HUES48 (cell line): ENCODE measurements at regions not wholly inside any gene's neighbourhood (a gene's known extent, or its start where the extent isn't known, plus 50 kb on each side); places are given as distances from the start of the nearest gene placed in this dataset.

Experiments used
- H3K27ac ChIP-seq: one replicate; pipeline ENCODE4 v1.7.0; 2013; ENCODE audit warnings: low read depth, low read length, inconsistent platforms
- H3K27me3 ChIP-seq: 2 replicates; pipeline ENCODE4 v1.6.1; 2013; ENCODE audit warnings: mild to moderate bottlenecking, low read length; ENCODE audit not compliant: control insufficient read depth, insufficient read depth
- H3K36me3 ChIP-seq: 2 replicates; pipeline ENCODE4 v1.6.1; 2013; ENCODE audit warnings: low read length; ENCODE audit not compliant: control insufficient read depth, insufficient read depth
- H3K4me1 ChIP-seq: 2 replicates; pipeline ENCODE4 v1.6.1; 2013; ENCODE audit warnings: mild to moderate bottlenecking, low read length; ENCODE audit not compliant: control insufficient read depth, insufficient read depth
- H3K4me3 ChIP-seq: 2 replicates; pipeline ENCODE4 v1.5.1; 2013; ENCODE audit warnings: mild to moderate bottlenecking, low read depth, low read length
- H3K9ac ChIP-seq: 2 replicates; pipeline ENCODE4 v1.6.1; 2013; ENCODE audit warnings: mild to moderate bottlenecking, low read depth, low read length, moderate library complexity
- H3K9me3 ChIP-seq: 2 replicates; pipeline ENCODE4 v1.6.1; 2013; ENCODE audit warnings: low read length; ENCODE audit not compliant: control insufficient read depth, insufficient read depth

DNA sequence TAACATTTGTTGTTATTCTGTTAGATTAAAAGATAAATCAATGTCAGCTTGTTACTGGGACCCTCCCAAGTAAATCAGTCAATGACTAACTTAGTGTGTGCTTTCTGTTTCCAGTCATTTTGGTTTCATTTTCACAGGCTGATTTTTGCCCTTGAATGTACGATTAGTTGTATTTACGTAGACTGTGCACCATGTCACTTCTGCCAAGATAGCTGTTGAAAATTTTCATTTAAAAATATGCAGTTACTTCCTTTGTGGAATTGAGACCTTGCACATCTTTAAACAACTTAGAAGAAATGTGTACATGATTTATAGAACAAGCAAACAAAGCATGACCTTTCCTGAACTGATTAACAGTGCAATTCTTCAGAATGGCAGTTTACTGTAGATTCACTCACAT, 944.8 kb upstream of the CITED2 start:
- no peak overlapping the region for H3K27ac ChIP-seq
- H3K4me1 ChIP-seq = peaks cover 9% of the 10 kb centered on the region
- no peak overlapping the region for H3K9ac ChIP-seq
- no peaks in the 10 kb centered on the region for H3K27me3 ChIP-seq
- H3K36me3 ChIP-seq = no peaks in the 10 kb centered on the region
- no peaks in the 10 kb centered on the region for H3K9me3 ChIP-seq
- no peak overlapping the region for H3K4me3 ChIP-seq

DNA sequence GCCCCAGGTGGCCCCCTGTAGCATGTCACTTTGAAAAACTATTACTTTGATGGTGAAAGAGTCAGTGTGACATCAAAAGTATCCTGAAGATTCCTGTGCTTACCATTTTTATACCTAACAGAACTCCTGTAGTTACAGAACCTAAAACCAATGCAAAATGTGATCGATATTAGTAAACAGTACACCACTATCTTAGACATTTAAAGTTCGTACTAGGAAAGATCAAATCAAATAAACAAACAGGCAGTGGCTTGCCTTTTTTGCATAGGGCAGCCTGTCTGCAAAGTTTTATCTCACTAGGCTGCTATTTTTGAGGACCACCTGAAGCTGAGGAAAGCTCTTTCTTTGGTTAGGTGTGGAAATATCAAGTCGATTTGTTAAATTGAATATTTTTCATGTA, 944.0 kb upstream of the CITED2 start:
- Histone ChIP-seq H3K36me3 (no peaks in the 10 kb centered on the region), H3K9me3 (no peaks in the 10 kb centered on the region), H3K9ac (no peak overlapping the region), H3K27ac (no peak overlapping the region), H3K4me3 (no peak overlapping the region), H3K27me3 (no peaks in the 10 kb centered on the region), H3K4me1 (peaks cover 9% of the 10 kb centered on the region)

DNA sequence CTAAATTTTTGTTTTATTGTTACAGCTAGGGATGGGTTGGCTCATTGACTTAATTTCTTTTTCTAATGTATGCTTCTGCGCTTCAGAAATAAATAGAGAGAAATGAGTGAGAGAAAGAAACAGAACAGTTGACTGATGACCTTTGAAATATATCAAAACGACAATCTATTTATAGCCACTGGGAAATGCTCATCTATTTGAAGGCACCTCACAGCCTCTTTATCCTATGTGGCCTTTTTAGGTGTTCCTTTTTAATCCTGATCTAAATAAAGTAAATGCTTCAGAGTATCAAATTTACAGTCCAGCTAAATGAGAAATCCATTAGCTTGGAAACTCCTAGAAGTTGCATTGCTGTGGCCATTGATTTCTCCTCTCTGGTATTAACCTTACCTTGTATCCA, 943.5 kb upstream of the CITED2 start:
- no peaks in the 10 kb centered on the region for H3K36me3 ChIP-seq
- H3K4me3 ChIP-seq = no peak overlapping the region
- peaks cover 4% of the 10 kb centered on the region; the same call in 1 of the 2 replicates for H3K9me3 ChIP-seq
- no peak overlapping the region for H3K27ac ChIP-seq
- H3K4me1 ChIP-seq = peaks cover 9% of the 10 kb centered on the region
- H3K27me3 ChIP-seq = no peaks in the 10 kb centered on the region
- H3K9ac ChIP-seq = no peak overlapping the region

DNA sequence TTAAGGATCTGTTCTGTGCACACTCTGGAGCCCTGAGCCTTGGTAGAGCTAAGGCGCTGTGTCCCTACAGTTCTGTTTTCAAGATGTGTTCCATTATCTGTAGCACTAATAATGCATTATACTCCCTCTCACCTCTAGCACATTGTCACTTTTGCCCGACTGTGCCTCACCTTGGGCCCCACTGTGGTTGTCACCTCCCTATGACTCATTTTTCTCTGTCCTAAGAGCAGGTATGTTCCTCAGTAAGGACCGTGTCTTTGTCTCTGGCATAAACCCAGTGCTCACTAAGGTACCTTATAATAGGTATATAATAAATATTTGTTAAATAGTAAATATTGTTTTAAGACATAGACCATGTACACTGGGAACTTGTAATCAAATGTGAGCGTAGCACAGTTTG, 942.5 kb upstream of the CITED2 start:
- Histone ChIP-seq H3K27me3 (no peaks in the 10 kb centered on the region), H3K4me1 (peaks cover 9% of the 10 kb centered on the region), H3K27ac (no peak overlapping the region), H3K36me3 (no peaks in the 10 kb centered on the region), H3K9ac (no peak overlapping the region), H3K4me3 (no peak overlapping the region), H3K9me3 (peaks cover 5% of the 10 kb centered on the region; the same call in 1 of the 2 replicates)

DNA sequence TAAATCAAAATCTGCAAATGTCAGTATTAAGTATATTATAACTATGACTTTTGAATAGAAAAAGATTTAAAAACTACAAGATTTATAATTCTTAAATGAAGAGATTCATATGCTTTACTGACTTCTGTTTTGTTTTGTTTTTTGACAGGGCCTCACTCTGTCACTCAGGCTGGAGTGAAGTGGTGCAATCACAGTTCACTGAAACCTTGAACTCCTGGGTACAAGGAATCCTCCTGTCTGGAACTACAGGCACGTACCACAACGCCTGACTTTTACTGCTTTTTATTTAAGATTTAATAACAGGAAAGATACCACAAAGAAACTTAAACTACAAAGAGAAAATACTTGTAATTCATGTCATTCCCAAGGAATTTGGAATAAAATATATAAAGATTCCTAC, 940.2 kb upstream of the CITED2 start:
- no peak overlapping the region for H3K9ac ChIP-seq
- H3K36me3 ChIP-seq = no peaks in the 10 kb centered on the region

DNA sequence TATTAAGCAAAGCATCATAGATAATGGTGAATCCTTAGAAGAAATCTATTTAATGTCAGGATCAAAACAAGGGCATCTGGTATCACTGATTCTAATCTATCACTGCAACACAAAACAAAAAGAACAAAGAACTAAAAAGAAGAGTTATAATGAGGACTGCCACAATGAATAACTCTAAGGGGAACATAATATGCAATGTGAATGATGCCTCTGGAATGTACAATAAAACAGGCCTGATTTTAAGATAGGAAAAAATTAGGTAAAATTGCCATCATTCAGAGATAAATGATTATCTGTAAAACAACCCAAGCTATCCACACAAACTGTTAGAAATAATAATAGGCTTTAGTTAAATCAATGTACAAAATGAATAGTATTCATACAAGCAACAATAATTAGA, 936.7 kb upstream of the CITED2 start:
- H3K9me3 ChIP-seq = peaks cover 5% of the 10 kb centered on the region; the same call in 1 of the 2 replicates
- H3K4me3 ChIP-seq = no peak overlapping the region
- no peak overlapping the region for H3K27ac ChIP-seq
- H3K27me3 ChIP-seq = no peaks in the 10 kb centered on the region
- no peaks in the 10 kb centered on the region for H3K36me3 ChIP-seq
- no peak overlapping the region for H3K9ac ChIP-seq
- H3K4me1 ChIP-seq = no peaks in the 10 kb centered on the region

More for the DNA sequence above, 940.2 kb upstream of the CITED2 start:
- Histone ChIP-seq H3K9me3 (peaks cover 5% of the 10 kb centered on the region; the same call in 1 of the 2 replicates), H3K27ac (no peak overlapping the region), H3K4me3 (no peak overlapping the region), H3K27me3 (no peaks in the 10 kb centered on the region), H3K4me1 (no peaks in the 10 kb centered on the region)

DNA sequence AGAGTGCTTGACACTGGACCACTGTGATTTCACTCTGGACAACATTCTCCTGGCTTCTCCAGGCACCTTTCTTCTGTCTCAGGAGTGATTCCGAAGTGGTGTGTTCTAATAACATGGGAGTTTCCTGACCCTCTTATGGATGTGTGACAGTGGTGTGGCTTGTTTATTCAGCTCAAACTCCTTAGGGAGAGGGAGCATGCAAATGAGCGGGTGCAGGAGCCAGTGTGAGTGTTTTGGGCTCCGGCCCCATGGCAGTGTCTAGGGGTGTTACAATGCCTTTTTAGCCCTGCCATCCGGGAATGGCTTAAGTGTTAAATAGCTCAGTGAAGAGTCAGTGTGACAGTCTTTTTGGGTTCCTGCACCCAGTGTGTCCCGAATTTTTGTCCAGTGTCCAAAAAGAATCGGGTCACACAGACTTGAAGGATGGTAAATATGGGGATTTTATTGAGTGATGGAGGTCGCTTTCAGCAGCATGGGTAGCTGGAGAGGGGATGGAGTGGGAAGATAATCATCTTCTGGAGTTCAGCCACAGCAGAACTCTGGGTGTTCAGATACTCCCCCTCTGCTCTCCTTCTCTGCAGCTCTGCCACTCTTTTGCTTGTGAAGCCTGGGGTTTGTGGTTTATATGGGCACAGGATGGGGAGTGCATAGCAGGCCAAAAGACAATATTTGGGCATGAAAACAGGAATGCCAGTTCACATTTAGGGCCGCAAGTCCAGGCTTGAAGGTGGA, 928.9 kb upstream of the CITED2 start:
- Histone ChIP-seq H3K9me3 (no peaks in the 10 kb centered on the region), H3K9ac (no peak overlapping the region), H3K27ac (no peak overlapping the region), H3K27me3 (no peaks in the 10 kb centered on the region), H3K4me1 (no peaks in the 10 kb centered on the region), H3K4me3 (no peak overlapping the region), H3K36me3 (no peaks in the 10 kb centered on the region)

DNA sequence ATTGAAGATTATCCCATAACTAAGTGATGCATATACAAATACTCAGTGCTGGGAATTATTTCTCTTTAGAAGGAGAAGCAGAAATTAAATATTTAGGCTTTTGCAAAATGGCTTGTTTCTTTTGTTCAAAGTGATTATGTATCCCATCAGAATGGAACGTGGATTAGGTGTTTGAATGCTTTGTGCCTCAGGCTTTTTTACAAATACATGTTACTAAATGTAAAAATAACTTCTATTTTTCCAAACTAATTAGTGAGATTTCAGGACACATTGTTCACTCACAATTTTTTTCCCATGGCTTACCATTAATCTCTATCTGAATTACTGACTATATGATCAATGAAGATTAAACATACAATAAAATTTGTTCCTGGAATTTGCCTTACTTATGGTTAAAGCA, 925.9 kb upstream of the CITED2 start:
- no peaks in the 10 kb centered on the region for H3K36me3 ChIP-seq
- H3K4me1 ChIP-seq = no peaks in the 10 kb centered on the region
- H3K9ac ChIP-seq = no peak overlapping the region
- no peaks in the 10 kb centered on the region for H3K27me3 ChIP-seq
- H3K4me3 ChIP-seq = no peak overlapping the region
- H3K9me3 ChIP-seq = no peaks in the 10 kb centered on the region
- no peak overlapping the region for H3K27ac ChIP-seq

DNA sequence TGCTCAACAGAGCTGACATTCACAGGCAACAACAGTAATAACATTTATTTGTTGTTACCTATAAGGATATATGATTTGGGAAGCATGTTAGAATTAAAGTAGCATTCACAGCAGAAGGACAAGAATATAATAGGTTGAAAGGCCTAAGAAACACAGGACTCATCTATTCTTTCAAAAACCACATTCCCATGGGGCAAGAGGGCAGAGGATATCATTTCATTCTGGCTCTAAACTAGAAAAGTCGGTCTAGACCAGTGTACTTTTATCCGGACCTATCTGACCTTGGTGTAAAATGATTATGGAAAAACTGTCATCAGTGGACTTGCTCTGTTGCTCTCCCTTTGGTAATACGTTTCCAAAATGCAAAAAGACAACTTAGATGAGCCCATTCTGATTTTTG, 914.7 kb upstream of the CITED2 start:
- Histone ChIP-seq H3K9ac (no peak overlapping the region), H3K4me3 (no peak overlapping the region), H3K36me3 (no peaks in the 10 kb centered on the region), H3K4me1 (no peaks in the 10 kb centered on the region), H3K27ac (no peak overlapping the region), H3K27me3 (no peaks in the 10 kb centered on the region), H3K9me3 (no peaks in the 10 kb centered on the region)

DNA sequence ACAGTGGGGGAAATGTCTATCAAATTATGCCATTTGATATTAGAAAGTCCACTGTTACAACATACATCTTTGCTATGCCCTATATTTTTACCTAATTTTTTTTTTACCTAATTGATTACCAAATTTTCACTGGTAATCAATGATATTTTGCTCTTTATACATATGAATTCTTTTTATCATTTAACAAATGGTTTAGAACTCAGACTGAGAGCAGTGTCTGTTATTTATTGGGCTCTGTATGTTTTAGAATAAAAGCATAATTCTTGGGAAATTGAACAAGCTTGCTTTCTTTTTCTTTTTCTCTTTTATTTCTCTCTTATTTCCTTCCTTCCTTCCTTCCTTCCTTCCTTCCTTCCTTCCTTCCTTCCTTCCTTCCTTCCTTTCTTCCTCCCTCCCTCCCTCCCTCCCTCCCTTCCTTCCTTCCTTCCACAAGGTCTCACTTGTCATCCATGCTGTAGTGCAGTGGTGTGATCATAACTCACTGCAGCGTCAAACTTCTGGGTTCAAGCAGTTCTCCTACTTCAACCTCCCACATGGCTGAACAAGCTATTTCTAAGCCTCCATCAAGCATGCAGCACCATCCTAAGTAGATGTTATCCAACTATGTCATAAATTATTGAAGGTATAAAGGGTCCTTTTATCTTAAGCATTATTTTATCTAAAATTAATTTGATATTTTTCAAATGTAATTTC, 911.7 kb upstream of the CITED2 start:
- no peak overlapping the region for H3K9ac ChIP-seq
- no peak overlapping the region for H3K27ac ChIP-seq
- no peaks in the 10 kb centered on the region for H3K9me3 ChIP-seq
- no peaks in the 10 kb centered on the region for H3K27me3 ChIP-seq
- H3K4me3 ChIP-seq = no peak overlapping the region
- H3K4me1 ChIP-seq = no peaks in the 10 kb centered on the region
- H3K36me3 ChIP-seq = no peaks in the 10 kb centered on the region

DNA sequence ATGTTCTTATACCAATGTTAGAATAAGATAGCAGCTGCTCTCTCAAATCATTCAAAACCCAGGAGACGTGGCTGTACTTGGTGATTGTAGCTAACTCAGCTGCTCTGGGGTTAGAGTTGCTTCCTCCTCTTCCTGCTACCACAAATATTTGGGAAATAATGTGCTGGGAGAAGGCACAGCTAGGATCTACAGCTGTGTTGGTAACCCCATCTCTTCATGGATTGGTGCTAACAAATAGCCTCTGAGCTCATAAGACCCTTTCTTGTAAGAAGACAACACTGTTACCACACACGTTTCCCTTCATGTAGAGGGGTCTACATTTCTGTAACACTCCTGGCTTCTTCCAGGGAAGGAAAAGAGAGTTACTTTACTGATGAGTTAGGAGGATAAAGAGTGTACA, 911.0 kb upstream of the CITED2 start:
- Histone ChIP-seq H3K4me3 (no peak overlapping the region), H3K36me3 (no peaks in the 10 kb centered on the region), H3K27ac (no peak overlapping the region), H3K9ac (no peak overlapping the region), H3K4me1 (no peaks in the 10 kb centered on the region), H3K9me3 (no peaks in the 10 kb centered on the region), H3K27me3 (no peaks in the 10 kb centered on the region)
